Retinal pigment epithelial cell (primary cell): ENCODE measurements at regions not wholly inside any gene's neighbourhood (a gene's known extent, or its start where the extent isn't known, plus 50 kb on each side); places are given as distances from the start of the nearest gene placed in this dataset.
"Not testable (repeated sequence)": the region's sequence is repeated elsewhere in the genome, so short reads cannot be mapped to it uniquely, and the experiment has no call there.

ENCODE experiments used
- DNase-seq: peaks from one replicate; pipeline ENCODE4 v3.0.0-alpha.2; 2010; ENCODE audit warnings: low read depth
- H3K4me3 ChIP-seq: 2 replicates; pipeline ENCODE4 v1.5.1; 2011; ENCODE audit warnings: mild to moderate bottlenecking, low read length, control low read depth, moderate library complexity
- CTCF ChIP-seq: conservative IDR thresholded peaks from 2 replicates; pipeline ENCODE4 v1.5.1; 2011; ENCODE audit warnings: low read depth, low read length, control low read depth, inconsistent platforms

- no peak for TF ChIP-seq CTCF
- H3K4me3 ChIP-seq = no peak overlapping the region
- DNase-seq = no peak
Measured at GRCh38 chrX:130467936-130468335, 66.1 kb downstream of the RBMX2 start.

GRCh38 chrX:130468395-130468923 is 66.7 kb downstream of the RBMX2 start:
- DNase-seq = no peak
- TF ChIP-seq CTCF = no peak
- H3K4me3 ChIP-seq = no peak overlapping the region

- no peak for TF ChIP-seq CTCF
- no peak for DNase-seq
Measured at GRCh38 chrX:130482871-130483270, 81.1 kb downstream of the RBMX2 start.

GRCh38 chrX:130485870-130486269 is 84.1 kb downstream of the RBMX2 start:
- DNase-seq = no peak
- no peak for TF ChIP-seq CTCF
- H3K4me3 ChIP-seq = no peak overlapping the region

More at GRCh38 chrX:130482871-130483270, 81.1 kb downstream of the RBMX2 start:
- no peak overlapping the region for H3K4me3 ChIP-seq

- H3K4me3 ChIP-seq, DNase-seq: not testable (repeated sequence)
Measured at GRCh38 chrX:130495502-130495901, 93.7 kb downstream of the RBMX2 start.

GRCh38 chrX:130497531-130497930 is 95.7 kb downstream of the RBMX2 start:
- TF ChIP-seq CTCF = no peak
- H3K4me3 ChIP-seq = no peak overlapping the region
- no peak for DNase-seq

GRCh38 chrX:130498653-130499274 is 97.0 kb downstream of the RBMX2 start:
- H3K4me3 ChIP-seq = no peak overlapping the region
- no peak for TF ChIP-seq CTCF
- no peak for DNase-seq
